ENCODE measurements at regions not wholly inside any gene's neighbourhood (a gene's known extent, or its start where the extent isn't known, plus 50 kb on each side); places are given as distances from the start of the nearest gene placed in this dataset.

GRCh38 chr4:24026596-24026995 lies 136.7 kb upstream of the PPARGC1A start:
- H3K36me3 ChIP-seq: no peaks in the 10 kb centered on the region
- H3K27me3 ChIP-seq: peaks cover 11% of the 10 kb centered on the region
- TF ChIP-seq CTCF (IDR thresholded peaks at IDR 0.05; ENCODE audit: low read depth, low read length): no peak
- H3K4me1 ChIP-seq: no peaks in the 10 kb centered on the region
- no peak for DNase-seq
- H3K9me3 ChIP-seq: no peaks in the 10 kb centered on the region
- no peak overlapping the region for H3K4me3 ChIP-seq (ENCODE audit: low read depth, low read length)

GRCh38 chr4:24024605-24025004 lies 134.8 kb upstream of the PPARGC1A start:
- H3K36me3 ChIP-seq: no peaks in the 10 kb centered on the region
- no peak for TF ChIP-seq CTCF (IDR thresholded peaks at IDR 0.05; ENCODE audit: low read depth, low read length)
- no peaks in the 10 kb centered on the region for H3K4me1 ChIP-seq
- H3K9me3 ChIP-seq: no peaks in the 10 kb centered on the region
- H3K4me3 ChIP-seq (ENCODE audit: low read depth, low read length): no peak overlapping the region
- no peak for DNase-seq
- peaks cover 18% of the 10 kb centered on the region for H3K27me3 ChIP-seq

- peaks cover 19% of the 10 kb centered on the region for H3K27me3 ChIP-seq
- no peak overlapping the region for H3K4me3 ChIP-seq (ENCODE audit: low read depth, low read length)
- no peak for DNase-seq
- no peaks in the 10 kb centered on the region for H3K9me3 ChIP-seq
- H3K36me3 ChIP-seq: no peaks in the 10 kb centered on the region
- no peaks in the 10 kb centered on the region for H3K4me1 ChIP-seq
- no peak for TF ChIP-seq CTCF (IDR thresholded peaks at IDR 0.05; ENCODE audit: low read depth, low read length)
These were observed 134.3 kb upstream of the PPARGC1A start for GRCh38 chr4:24024157-24024556.

- no peak for DNase-seq
- Histone ChIP-seq H3K9me3 (no peaks in the 10 kb centered on the region), H3K4me1 (no peaks in the 10 kb centered on the region), H3K4me3 (ENCODE audit: low read depth, low read length) (no peak overlapping the region), H3K36me3 (no peaks in the 10 kb centered on the region), H3K27me3 (peaks cover 8% of the 10 kb centered on the region)
- TF ChIP-seq CTCF (IDR thresholded peaks at IDR 0.05; ENCODE audit: low read depth, low read length): no peak
These were observed 125.9 kb upstream of the PPARGC1A start for GRCh38 chr4:24015782-24016181.

GRCh38 chr4:24013668-24014422 lies 124.0 kb upstream of the PPARGC1A start:
- no peaks in the 10 kb centered on the region; the same call in 1 of the 2 replicates for H3K27me3 ChIP-seq
- no peaks in the 10 kb centered on the region for H3K9me3 ChIP-seq
- TF ChIP-seq CTCF (IDR thresholded peaks at IDR 0.05; ENCODE audit: low read depth, low read length): no peak
- H3K36me3 ChIP-seq: no peaks in the 10 kb centered on the region
- H3K4me1 ChIP-seq: no peaks in the 10 kb centered on the region
- DNase-seq: no peak
- no peak overlapping the region for H3K4me3 ChIP-seq (ENCODE audit: low read depth, low read length)

- TF ChIP-seq CTCF (IDR thresholded peaks at IDR 0.05; ENCODE audit: low read depth, low read length): no peak
These were observed 121.1 kb upstream of the PPARGC1A start for GRCh38 chr4:24010994-24011393.

More at GRCh38 chr4:24010994-24011393, 121.1 kb upstream of the PPARGC1A start:
- H3K4me3 ChIP-seq (ENCODE audit: low read depth, low read length): no peak overlapping the region
- H3K4me1 ChIP-seq: no peaks in the 10 kb centered on the region
- H3K27me3 ChIP-seq: peaks cover 3% of the 10 kb centered on the region; the same call in 1 of the 2 replicates
- no peaks in the 10 kb centered on the region for H3K9me3 ChIP-seq
- no peaks in the 10 kb centered on the region for H3K36me3 ChIP-seq
- DNase-seq: no peak

Data from BE2C (cell line).